ENCODE measurements at regions not wholly inside any gene's neighbourhood (a gene's known extent, or its start where the extent isn't known, plus 50 kb on each side); places are given as distances from the start of the nearest gene placed in this dataset.

DNA sequence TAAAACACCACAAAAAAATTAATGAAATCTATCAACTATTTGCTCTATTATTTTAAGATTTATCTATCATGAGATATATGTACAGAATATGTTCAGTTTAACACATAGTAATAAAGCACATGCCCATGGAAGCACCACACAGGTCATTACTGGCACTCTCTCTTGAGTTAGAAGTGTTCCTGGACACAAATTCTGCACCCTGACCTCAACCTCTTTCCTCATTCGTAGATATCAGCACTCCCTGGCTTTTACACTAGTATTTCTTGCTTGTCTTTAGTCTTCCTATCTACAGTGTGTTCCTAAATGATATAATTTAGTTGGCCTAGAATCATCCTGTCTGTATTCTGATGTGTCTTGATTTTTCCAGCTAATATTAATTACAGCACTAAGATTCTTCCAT, 321.0 kb upstream of the SOX5 start:
- no peaks in the 10 kb centered on the region for H3K4me1 ChIP-seq (ENCODE audit: control extremely low read depth in 1 of 4, control insufficient read depth in 4 of 4, insufficient read depth in 4 of 4, low read length in 3 of 4)
- ChIA-PET CTCF (interaction anchor here (0.6 kb wide), 1 partner anchor 65 kb away, joined by 5 read pairs; no protein-coding TSS in a partner anchor), POLR2A (no interaction called here)
- H3K9me3 ChIP-seq (ENCODE audit: control extremely low read depth in 1 of 5, control insufficient read depth in 4 of 5, insufficient read depth in 2 of 5, low read depth in 1 of 5, low read length in 4 of 5), result no peaks in the 10 kb centered on the region
- no peak for DNase-seq
- H3K36me3 ChIP-seq (ENCODE audit: control insufficient read depth in 4 of 4, insufficient read depth in 4 of 4, low read length in 3 of 4), result no peaks in the 10 kb centered on the region
- no peaks in the 10 kb centered on the region for H3K27me3 ChIP-seq (replicated peaks in 2 of 5; ENCODE audit: control insufficient read depth in 4 of 5, insufficient read depth in 5 of 5, low read length in 4 of 5)
- no CpG with 5 or more reads among the region's 1 CpG for WGBS (ENCODE audit: insufficient coverage)
- no peak overlapping the region for H3K4me3 ChIP-seq (ENCODE audit: control insufficient read depth in 1 of 7, extremely low read depth in 1 of 7, insufficient read depth in 4 of 7, low read depth in 2 of 7, low read length in 6 of 7)
- no peak overlapping the region for H3K27ac ChIP-seq (ENCODE audit: insufficient read depth in 1 of 2, low read depth in 1 of 2, low read length in 2 of 2, poor library complexity in 1 of 2, severe bottlenecking in 2 of 2)

DNA sequence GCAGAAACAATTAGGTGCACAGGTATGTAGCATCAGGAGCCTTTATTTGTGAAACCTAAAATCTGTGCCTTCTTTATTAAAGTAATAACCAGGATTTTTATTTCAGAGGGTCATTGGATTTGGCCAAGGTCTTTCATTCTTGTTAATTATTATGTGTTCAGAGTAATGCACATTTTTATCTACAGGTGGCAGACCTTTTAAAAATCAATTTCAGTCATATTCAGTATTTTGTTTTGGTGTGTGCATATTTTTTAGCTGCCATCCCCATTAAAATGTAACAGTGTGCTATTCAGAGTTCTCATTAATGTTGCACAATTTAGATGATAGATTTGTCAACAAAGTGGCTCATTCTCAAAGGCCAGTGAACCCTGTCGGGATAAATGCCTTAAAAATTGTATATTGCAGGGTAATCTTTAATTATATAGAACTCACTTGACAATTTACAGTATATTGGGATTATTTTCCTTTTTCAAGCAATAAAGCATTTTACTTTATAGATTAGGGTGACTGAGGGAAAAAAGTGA, 319.3 kb upstream of the SOX5 start:
- no peak overlapping the region for H3K4me3 ChIP-seq (ENCODE audit: control insufficient read depth in 1 of 7, extremely low read depth in 1 of 7, insufficient read depth in 4 of 7, low read depth in 2 of 7, low read length in 6 of 7)
- no peak overlapping the region for H3K27ac ChIP-seq (ENCODE audit: insufficient read depth in 1 of 2, low read depth in 1 of 2, low read length in 2 of 2, poor library complexity in 1 of 2, severe bottlenecking in 2 of 2)
- ChIA-PET POLR2A (interaction anchor here (0.6 kb wide), 1 partner anchor 44 kb away, joined by 3 read pairs; no protein-coding TSS in a partner anchor), CTCF (no interaction called here)
- H3K36me3 ChIP-seq (ENCODE audit: control insufficient read depth in 4 of 4, insufficient read depth in 4 of 4, low read length in 3 of 4), result no peaks in the 10 kb centered on the region
- H3K4me1 ChIP-seq (ENCODE audit: control extremely low read depth in 1 of 4, control insufficient read depth in 4 of 4, insufficient read depth in 4 of 4, low read length in 3 of 4), result no peaks in the 10 kb centered on the region
- no peaks in the 10 kb centered on the region for H3K9me3 ChIP-seq (ENCODE audit: control extremely low read depth in 1 of 5, control insufficient read depth in 4 of 5, insufficient read depth in 2 of 5, low read depth in 1 of 5, low read length in 4 of 5)
- H3K27me3 ChIP-seq (replicated peaks in 2 of 5; ENCODE audit: control insufficient read depth in 4 of 5, insufficient read depth in 5 of 5, low read length in 4 of 5), result no peaks in the 10 kb centered on the region
- no peak for DNase-seq
- no CpG with 5 or more reads among the region's 1 CpG for WGBS (ENCODE audit: insufficient coverage)

DNA sequence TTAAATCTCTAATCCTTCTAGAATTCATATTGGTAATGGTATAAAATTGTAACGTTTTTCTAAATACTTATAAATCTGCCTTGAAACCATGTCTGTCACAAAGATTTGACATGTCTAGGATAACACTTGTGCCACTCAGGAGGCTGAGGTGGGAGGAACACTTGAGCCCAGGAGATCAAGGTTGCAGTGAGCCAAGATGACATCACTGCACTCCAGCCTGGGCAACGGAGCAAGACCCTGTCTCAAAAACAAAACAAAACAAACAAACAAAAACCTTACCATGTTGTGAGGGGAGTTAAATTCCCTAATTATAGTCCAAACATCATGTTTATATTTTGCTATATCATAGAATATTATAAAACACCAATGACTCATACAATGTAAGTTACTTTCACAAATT, 317.5 kb upstream of the SOX5 start:
- no peak overlapping the region for H3K4me3 ChIP-seq (ENCODE audit: control insufficient read depth in 1 of 7, extremely low read depth in 1 of 7, insufficient read depth in 4 of 7, low read depth in 2 of 7, low read length in 6 of 7)
- no peaks in the 10 kb centered on the region for H3K4me1 ChIP-seq (ENCODE audit: control extremely low read depth in 1 of 4, control insufficient read depth in 4 of 4, insufficient read depth in 4 of 4, low read length in 3 of 4)
- no CpG with 5 or more reads among the region's 2 CpGs for WGBS (ENCODE audit: insufficient coverage)
- ChIA-PET CTCF (no interaction called here), POLR2A (no interaction called here)
- H3K36me3 ChIP-seq (ENCODE audit: control insufficient read depth in 4 of 4, insufficient read depth in 4 of 4, low read length in 3 of 4), result no peaks in the 10 kb centered on the region
- no peak overlapping the region for H3K27ac ChIP-seq (ENCODE audit: insufficient read depth in 1 of 2, low read depth in 1 of 2, low read length in 2 of 2, poor library complexity in 1 of 2, severe bottlenecking in 2 of 2)
- no peaks in the 10 kb centered on the region for H3K9me3 ChIP-seq (ENCODE audit: control extremely low read depth in 1 of 5, control insufficient read depth in 4 of 5, insufficient read depth in 2 of 5, low read depth in 1 of 5, low read length in 4 of 5)
- no peaks in the 10 kb centered on the region for H3K27me3 ChIP-seq (replicated peaks in 2 of 5; ENCODE audit: control insufficient read depth in 4 of 5, insufficient read depth in 5 of 5, low read length in 4 of 5)
- no peak for DNase-seq

DNA sequence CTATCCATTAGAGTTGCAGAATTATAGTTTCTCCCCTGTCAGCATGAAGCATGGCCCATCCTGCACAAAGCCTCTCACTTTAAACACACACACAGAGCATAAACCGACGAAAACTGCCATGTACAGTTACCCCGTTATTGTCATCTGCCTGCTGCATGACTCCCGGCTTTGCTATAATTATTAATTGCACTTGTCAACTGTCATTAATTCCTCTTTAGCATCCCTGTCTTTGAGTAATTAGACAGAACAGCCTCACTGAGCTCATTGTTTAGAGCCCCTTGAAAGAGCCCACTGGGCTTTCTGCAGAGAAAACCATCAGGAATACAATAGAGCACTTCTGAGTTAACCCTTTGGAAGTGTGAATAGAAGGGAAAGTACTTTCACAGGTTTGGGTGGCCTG, 307.2 kb upstream of the SOX5 start:
- no peak overlapping the region for H3K27ac ChIP-seq (ENCODE audit: insufficient read depth in 1 of 2, low read depth in 1 of 2, low read length in 2 of 2, poor library complexity in 1 of 2, severe bottlenecking in 2 of 2)
- no peaks in the 10 kb centered on the region for H3K27me3 ChIP-seq (replicated peaks in 2 of 5; ENCODE audit: control insufficient read depth in 4 of 5, insufficient read depth in 5 of 5, low read length in 4 of 5)
- CTCF ChIA-PET, result no interaction called here
- POLR2A ChIA-PET, result no interaction called here
- peaks cover 0 to 3% (median 2%) of the 10 kb centered on the region in 5 experiments for H3K9me3 ChIP-seq (ENCODE audit: control extremely low read depth in 1 of 5, control insufficient read depth in 4 of 5, insufficient read depth in 2 of 5, low read depth in 1 of 5, low read length in 4 of 5)
- whole genome bisulfite sequencing (ENCODE audit: insufficient coverage), result 95% methylated on average over 4 of the region's 4 CpGs
- no peaks in the 10 kb centered on the region for H3K36me3 ChIP-seq (ENCODE audit: control insufficient read depth in 4 of 4, insufficient read depth in 4 of 4, low read length in 3 of 4)
- no peak for DNase-seq
- no peak overlapping the region for H3K4me3 ChIP-seq (ENCODE audit: control insufficient read depth in 1 of 7, extremely low read depth in 1 of 7, insufficient read depth in 4 of 7, low read depth in 2 of 7, low read length in 6 of 7)
- peaks cover 0 to 9% (median 0%) of the 10 kb centered on the region in 4 experiments for H3K4me1 ChIP-seq (ENCODE audit: control extremely low read depth in 1 of 4, control insufficient read depth in 4 of 4, insufficient read depth in 4 of 4, low read length in 3 of 4)

DNA sequence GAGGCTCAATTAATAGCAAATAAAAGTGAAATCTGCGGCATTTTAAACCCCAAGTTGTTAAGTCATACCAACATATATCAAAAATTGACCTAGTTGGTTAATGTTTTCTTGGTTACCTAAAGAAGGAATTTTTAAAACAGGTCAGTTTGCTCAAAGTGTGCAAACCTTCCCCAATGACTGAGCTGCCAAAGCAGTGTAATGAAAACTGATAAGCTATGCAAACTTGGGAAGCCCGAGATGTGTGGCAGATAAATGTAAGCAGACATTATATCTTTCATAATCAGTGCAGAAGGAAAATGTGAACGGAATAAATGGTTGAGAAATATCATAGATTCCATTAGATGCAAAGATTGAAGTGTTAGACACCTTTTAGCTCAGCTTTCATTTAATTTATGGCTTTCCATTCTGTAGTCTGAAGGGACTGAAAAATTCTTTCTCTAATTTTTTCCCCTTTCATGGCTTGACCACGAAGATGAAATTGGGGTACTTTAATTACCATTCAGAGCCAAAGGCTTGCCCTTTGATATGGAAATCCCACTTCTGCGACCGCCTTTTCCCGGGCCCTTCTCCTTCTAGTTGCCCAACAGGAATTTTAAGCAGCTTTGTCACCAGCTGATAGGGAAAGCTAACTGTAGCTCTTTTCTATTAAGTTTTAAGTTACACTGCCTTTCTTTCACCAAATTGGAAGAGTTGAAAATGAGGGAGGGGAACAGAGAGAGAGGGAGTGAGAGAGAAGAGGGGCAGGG, 306.6 kb upstream of the SOX5 start:
- Histone ChIP-seq H3K9me3 (ENCODE audit: control extremely low read depth in 1 of 5, control insufficient read depth in 4 of 5, insufficient read depth in 2 of 5, low read depth in 1 of 5, low read length in 4 of 5) (peaks cover 0 to 3% (median 2%) of the 10 kb centered on the region in 5 experiments), H3K27me3 (replicated peaks in 2 of 5; ENCODE audit: control insufficient read depth in 4 of 5, insufficient read depth in 5 of 5, low read length in 4 of 5) (no peaks in the 10 kb centered on the region), H3K36me3 (ENCODE audit: control insufficient read depth in 4 of 4, insufficient read depth in 4 of 4, low read length in 3 of 4) (no peaks in the 10 kb centered on the region), H3K4me3 (ENCODE audit: control insufficient read depth in 1 of 7, extremely low read depth in 1 of 7, insufficient read depth in 4 of 7, low read depth in 2 of 7, low read length in 6 of 7) (no peak overlapping the region), H3K4me1 (ENCODE audit: control extremely low read depth in 1 of 4, control insufficient read depth in 4 of 4, insufficient read depth in 4 of 4, low read length in 3 of 4) (peaks cover 0 to 9% (median 0%) of the 10 kb centered on the region in 4 experiments), H3K27ac (ENCODE audit: insufficient read depth in 1 of 2, low read depth in 1 of 2, low read length in 2 of 2, poor library complexity in 1 of 2, severe bottlenecking in 2 of 2) (no peak overlapping the region)
- DNase-seq, result no peak
- WGBS (ENCODE audit: insufficient coverage), result 86% methylated on average over 4 of the region's 7 CpGs
- ChIA-PET POLR2A (no interaction called here), CTCF (no interaction called here)

DNA sequence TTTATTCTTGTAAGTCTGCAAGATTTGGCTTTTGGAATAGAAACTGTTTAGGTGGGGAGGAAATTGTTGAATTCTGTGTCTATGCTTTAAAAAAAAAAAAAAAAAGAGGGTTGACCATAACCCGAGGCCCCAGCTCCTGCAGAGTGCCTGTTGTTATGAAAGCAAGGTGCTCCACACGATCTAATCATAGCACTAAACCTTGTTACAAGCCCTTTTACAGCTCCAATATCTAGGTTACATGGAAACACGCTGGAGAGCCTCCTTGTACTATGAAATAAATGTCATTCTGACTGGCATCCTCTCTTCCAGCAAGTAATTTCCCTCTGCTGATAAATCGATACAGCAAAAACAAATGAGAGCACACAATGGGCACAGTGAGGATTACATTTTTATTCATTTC, 303.1 kb upstream of the SOX5 start:
- ChIA-PET CTCF (interaction anchor here (0.7 to 0.9 kb wide), 2 partner anchors 21 to 146 kb away, joined by 3 to 4 read pairs; no protein-coding TSS in a partner anchor), POLR2A (no interaction called here)
- Histone ChIP-seq H3K4me1 (ENCODE audit: control extremely low read depth in 1 of 4, control insufficient read depth in 4 of 4, insufficient read depth in 4 of 4, low read length in 3 of 4) (peaks cover 0 to 9% (median 0%) of the 10 kb centered on the region in 4 experiments), H3K27me3 (replicated peaks in 2 of 5; ENCODE audit: control insufficient read depth in 4 of 5, insufficient read depth in 5 of 5, low read length in 4 of 5) (no peaks in the 10 kb centered on the region), H3K36me3 (ENCODE audit: control insufficient read depth in 4 of 4, insufficient read depth in 4 of 4, low read length in 3 of 4) (no peaks in the 10 kb centered on the region), H3K9me3 (ENCODE audit: control extremely low read depth in 1 of 5, control insufficient read depth in 4 of 5, insufficient read depth in 2 of 5, low read depth in 1 of 5, low read length in 4 of 5) (peaks cover 0 to 3% (median 2%) of the 10 kb centered on the region in 5 experiments), H3K27ac (ENCODE audit: insufficient read depth in 1 of 2, low read depth in 1 of 2, low read length in 2 of 2, poor library complexity in 1 of 2, severe bottlenecking in 2 of 2) (no peak overlapping the region), H3K4me3 (ENCODE audit: control insufficient read depth in 1 of 7, extremely low read depth in 1 of 7, insufficient read depth in 4 of 7, low read depth in 2 of 7, low read length in 6 of 7) (no peak overlapping the region)
- DNase-seq, result no peak
- WGBS (ENCODE audit: insufficient coverage), result 94% methylated on average over 3 of the region's 4 CpGs

DNA sequence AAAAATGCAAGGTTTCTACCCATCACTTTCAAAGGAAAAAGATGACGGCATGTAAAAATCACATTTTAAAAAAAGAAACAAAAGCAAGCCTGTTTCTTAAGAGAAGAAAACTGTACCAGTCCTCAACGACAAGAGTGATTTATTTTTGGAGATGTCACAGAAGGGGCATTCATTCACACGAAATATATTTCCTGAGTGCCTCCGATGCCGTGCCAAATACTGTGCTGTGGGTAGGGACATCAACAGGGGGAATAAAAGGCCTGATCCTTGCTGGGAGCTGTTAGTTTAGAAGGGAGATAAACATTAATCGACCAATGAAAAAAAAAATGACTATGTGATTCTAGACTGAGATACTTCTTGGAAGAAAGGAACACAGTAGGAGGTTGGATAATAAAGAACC, 297.5 kb upstream of the SOX5 start:
- ChIA-PET CTCF (no interaction called here), POLR2A (no interaction called here)
- H3K27ac ChIP-seq (ENCODE audit: insufficient read depth in 1 of 2, low read depth in 1 of 2, low read length in 2 of 2, poor library complexity in 1 of 2, severe bottlenecking in 2 of 2), result no peak overlapping the region
- no peak overlapping the region for H3K4me3 ChIP-seq (ENCODE audit: control insufficient read depth in 1 of 7, extremely low read depth in 1 of 7, insufficient read depth in 4 of 7, low read depth in 2 of 7, low read length in 6 of 7)
- DNase-seq, result no peak
- H3K9me3 ChIP-seq (ENCODE audit: control extremely low read depth in 1 of 5, control insufficient read depth in 4 of 5, insufficient read depth in 2 of 5, low read depth in 1 of 5, low read length in 4 of 5), result no peaks in the 10 kb centered on the region
- WGBS (ENCODE audit: insufficient coverage), result 93% methylated on average over 5 of the region's 6 CpGs
- no peaks in the 10 kb centered on the region for H3K27me3 ChIP-seq (replicated peaks in 2 of 5; ENCODE audit: control insufficient read depth in 4 of 5, insufficient read depth in 5 of 5, low read length in 4 of 5)
- no peaks in the 10 kb centered on the region for H3K4me1 ChIP-seq (ENCODE audit: control extremely low read depth in 1 of 4, control insufficient read depth in 4 of 4, insufficient read depth in 4 of 4, low read length in 3 of 4)
- H3K36me3 ChIP-seq (ENCODE audit: control insufficient read depth in 4 of 4, insufficient read depth in 4 of 4, low read length in 3 of 4), result no peaks in the 10 kb centered on the region
